GM19240 (cell line): ENCODE measurements at regions not wholly inside any gene's neighbourhood (a gene's known extent, or its start where the extent isn't known, plus 50 kb on each side); places are given as distances from the start of the nearest gene placed in this dataset.
"Not testable (repeated sequence)": the region's sequence is repeated elsewhere in the genome, so short reads cannot be mapped to it uniquely, and the experiment has no call there.

Experiments used
- DNase-seq: peaks from one replicate; pipeline ENCODE4 v3.0.0; 2011; ENCODE audit warnings: low spot score; ENCODE audit not compliant: insufficient read length

DNA sequence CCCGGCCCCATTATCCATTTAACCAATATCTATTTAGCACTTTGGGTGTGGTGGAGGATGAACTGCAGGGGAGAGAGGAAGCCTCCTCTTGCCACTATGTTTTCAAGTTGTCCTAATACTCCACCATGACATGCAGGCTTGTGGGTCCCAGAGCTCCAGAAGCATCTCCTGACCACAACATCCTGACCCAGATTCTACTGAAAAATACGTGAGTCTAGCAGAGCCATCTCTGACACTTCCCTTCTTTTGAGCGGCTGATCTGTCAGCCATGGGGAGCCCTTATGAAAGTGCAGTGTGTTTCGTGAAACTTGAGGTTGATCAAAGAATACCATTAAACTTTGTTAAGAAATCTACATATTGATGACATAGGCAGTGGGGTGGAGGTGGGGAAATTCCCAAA lies 126.6 kb downstream of the UNC93B1 start:
- not testable (repeated sequence) for DNase-seq

DNA sequence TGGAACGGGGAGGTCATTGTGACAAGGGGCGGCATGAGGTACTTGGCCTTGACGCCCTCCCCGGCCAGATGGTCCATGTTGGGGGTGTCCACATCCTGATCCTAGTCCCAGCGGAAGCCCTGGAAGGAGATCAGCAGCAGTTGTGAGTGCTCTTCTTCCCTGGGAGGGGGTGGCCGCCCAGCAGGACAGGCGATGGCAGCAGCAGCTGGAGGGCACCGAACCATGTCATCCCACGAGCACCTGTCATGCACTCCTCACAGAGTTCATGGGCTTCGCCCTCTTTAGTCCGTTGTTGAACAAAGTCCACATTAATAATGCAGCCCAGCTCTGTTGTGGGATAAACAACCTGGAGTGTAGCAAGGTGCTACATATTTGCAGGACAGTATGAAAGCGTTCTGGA lies 130.7 kb downstream of the UNC93B1 start:
- DNase-seq: not testable (repeated sequence)

DNA sequence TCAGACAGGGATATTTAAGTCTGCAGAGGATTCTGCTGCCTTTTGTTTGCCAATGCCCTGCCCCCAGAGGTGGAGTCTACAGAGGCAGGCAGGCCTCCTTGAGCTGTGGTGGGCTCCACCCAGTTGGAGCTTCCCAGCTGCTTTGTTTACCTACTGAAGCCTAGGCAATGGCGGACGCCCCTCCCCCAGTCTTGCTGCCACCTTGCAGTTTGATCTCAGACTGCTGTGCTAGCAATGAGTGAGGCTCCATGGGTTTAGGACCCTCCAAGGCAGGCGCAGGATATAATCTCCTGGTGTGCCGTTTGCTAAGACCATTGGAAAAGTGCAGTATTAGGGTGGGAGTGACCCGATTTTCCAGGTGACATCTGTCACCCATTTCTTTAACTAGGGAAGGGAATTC lies 132.7 kb downstream of the UNC93B1 start:
- DNase-seq: not testable (repeated sequence)

DNA sequence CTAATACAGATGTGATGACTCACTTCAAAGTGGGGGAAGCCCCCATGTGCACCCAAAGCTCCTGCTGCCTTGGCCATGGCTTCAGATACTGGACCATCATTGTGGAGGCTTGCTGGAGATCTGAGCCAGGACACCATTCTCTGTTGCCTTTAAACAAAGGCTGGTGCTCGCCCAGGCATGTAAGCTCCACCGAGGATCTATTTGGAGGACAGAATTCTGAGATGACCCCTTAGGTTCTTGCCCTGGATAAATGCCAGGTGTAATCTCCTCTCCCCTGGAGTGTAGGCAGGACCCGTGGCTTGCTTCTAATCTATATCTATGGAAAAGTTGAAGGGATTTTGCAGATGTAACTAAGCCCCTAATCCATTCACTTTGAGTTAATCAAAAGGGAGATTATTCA lies 141.0 kb downstream of the UNC93B1 start:
- DNase-seq: not testable (repeated sequence)

DNA sequence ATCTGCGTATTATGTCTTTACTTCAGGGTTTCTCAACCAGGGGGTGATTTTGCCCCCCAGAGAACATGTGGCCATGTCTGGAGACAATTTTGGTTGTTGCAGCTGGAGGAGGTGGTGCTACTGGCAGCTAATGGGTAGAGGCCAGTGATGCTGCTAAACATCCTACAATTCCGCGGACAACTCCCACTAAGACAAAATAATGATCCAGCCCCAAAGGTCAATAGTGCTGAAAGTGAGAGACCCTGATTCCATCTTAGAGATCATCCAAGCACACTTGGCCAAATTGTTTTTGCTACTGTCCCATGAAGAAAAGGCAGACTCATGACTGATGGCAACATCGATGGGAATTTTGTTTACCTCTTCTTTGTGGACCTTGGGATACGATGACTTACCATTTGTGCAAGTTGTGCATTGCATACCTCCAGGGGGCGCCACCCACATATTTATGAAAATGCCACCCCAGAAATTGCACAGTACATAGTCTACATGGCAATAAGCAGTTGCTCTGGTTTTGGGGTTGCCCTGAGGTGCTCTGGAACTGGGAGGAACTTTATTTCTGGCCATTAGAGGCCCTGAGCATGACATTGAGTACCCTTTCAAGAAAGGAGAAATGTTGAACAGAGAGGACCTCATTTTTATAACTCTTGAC lies 144.3 kb downstream of the UNC93B1 start:
- not testable (repeated sequence) for DNase-seq

DNA sequence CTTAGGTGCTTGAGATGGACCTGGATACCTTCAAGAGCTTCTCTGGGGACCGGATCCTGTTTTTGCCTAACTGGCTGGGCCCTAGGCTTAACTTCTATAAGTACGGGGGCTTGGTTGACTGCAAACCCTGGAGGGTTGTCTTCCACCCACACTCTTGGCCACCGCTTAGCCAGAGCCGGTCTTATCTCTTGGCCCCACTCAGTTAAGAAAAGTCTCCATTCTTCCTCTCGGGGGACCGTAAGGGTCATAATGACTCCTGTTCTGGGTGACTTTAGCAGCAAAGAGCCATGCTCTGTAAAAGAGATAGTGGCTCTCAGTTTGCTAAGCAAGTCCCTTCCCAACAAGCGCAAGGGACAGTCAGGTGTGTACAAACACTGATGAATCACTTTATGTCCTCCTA lies 153.2 kb downstream of the UNC93B1 start:
- DNase-seq: not testable (repeated sequence)

DNA sequence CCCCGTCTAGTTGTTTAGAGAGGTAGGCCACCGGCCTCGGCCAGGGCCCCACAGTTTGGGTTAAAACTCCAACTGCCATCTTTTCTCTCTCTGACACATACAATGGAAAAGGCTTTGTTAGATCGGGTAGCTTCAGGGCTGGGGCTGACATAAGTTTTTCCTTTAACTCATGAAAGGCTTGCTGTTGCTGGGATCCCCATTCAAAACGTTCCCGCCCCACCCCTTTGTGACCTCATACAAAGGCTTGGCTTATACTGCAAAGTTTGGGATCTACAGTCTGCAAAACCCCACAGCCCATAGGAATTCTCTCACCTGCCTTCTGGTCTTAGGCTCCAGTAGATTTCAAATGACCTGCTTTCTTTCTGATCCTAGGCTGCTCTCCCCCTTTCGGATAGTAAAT lies 154.1 kb downstream of the UNC93B1 start:
- DNase-seq: not testable (repeated sequence)

DNA sequence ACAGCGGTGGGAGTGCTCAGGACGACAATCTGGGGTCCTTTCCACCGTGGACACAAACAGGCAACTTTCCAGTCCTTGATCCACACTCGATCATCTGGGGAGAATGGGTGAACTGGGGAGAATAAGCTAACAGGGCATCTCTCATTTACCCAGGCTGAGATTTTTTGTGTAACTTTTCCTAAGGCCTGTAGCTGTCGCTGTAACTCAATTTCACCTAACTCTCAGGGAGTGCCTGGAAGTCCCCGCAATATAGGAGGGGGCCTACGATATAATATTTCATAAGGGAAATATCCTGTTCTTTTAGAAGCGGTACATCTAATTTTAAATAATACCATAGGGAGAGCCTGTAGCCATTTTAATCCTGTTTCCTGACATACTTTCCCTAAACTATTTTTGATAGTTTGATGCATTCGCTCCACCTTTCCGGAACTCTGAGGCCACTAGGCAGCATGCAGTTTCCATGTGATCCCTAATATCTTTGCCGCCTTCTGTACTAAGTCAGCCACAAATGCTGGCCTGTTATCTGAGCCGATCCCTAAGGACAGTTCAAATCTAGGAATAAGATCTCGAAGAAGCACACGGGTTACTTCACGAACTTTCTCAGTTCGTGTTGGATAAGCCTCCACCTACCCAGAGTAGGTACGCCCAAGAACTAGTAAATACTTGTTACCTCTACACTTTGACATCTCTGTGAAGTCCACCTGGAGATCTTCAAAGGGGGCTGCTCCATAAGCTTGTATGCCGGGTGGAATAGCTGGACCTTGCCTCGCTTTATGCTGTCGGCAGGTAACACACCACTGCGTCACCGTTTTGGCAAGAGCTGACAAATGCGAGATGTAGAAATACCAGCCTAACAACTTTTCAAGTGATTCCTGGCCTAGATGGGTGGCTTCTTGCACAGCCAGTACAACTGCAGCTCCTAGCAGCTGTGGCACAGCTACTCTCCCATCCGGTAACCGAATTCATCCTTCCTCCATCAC lies 155.7 kb downstream of the UNC93B1 start:
- DNase-seq: not testable (repeated sequence)

DNA sequence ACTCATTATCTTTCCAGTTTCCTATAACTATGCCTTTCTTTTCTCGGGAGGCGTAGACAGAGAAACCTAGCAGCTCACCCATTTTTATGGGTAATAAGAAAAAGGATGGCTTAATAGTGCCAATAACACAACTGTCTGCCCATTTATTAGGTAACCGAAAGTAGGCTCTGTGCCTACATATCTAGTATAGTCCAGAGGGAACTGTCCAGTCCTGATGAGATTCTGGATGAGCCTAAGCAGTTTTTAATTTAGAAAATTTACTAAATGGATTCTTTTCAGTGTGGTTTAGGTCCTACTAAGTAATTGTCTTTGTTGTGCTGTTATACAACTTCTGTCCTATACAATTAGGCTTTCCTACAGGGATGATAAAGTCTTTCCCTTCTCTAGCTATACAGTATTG lies 157.6 kb downstream of the UNC93B1 start:
- DNase-seq: not testable (repeated sequence)

DNA sequence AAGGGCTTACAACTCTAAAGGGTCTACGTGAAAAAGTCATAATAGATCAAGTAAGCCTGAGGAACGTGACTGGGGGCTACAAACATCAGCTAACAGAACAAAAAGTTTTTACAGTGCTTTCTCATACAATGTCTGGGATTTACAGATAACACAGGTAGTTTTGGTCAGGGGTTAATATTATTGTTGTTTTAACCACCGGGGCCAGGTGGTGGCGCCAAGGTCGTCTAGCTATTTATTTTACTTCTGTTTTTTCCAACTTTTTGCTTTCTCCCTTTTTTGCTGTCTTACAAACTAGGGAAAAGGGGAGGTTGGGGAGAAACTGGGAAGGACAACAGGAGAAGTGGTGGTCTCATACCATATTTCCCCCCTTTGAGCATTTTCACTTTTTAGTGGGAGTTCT lies 158.6 kb downstream of the UNC93B1 start:
- not testable (repeated sequence) for DNase-seq

DNA sequence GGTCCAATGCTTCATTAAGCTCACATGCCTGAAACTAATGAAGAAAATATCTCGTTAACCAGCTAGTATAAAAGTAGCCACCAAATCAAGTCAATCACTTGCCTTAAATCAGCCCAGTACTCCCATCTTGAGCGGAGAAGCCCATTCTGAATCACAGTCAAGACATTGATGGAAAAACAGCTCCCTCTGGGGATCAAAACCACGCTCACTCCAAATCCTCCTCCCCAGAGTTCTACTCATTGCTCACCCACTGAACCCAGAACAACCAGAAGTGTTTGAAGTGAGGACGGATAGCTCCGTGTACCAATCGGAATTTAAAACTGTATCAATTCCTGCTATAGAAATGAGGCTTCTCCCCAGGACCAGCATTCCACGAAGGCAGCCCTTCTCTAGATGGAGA lies 163.3 kb downstream of the UNC93B1 start:
- DNase-seq: not testable (repeated sequence)

DNA sequence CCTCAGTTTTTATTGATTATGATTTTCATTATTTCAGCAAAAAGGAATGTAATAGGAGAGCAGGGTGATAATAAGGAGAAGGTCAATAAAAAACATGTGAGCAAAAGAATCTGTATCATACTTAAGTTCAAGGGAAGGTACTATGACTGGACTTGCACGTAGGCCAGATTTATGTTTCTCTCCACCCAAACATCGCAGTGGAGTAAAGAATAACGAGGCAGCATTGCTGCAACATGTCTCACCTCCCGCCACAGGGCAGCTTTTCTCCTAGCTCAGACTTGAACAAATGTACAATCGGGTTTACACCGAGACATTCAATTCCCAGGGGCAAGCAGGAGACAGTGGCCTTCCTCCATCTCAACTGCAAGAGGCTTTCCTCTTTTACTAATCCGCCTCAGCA lies 155.7 kb upstream of the ALDH3B2 start:
- DNase-seq: not testable (repeated sequence)

DNA sequence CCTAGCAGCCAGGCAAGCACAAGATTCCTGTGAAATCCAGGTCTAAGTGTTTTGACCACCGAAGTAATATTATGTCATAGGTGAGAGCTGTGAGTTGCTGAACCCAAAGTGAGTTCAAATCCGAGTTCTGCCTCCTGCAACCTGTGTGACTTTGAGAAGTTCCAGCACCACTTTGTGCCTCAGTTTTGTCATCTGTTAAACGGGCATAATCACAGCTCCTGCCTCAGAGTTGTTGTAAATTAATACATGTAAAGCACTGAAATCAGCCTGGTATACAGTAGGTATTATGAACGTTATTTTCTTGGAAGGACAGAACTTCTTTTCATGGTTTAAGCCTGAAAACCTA lies 152.5 kb upstream of the ALDH3B2 start:
- not testable (repeated sequence) for DNase-seq

DNA sequence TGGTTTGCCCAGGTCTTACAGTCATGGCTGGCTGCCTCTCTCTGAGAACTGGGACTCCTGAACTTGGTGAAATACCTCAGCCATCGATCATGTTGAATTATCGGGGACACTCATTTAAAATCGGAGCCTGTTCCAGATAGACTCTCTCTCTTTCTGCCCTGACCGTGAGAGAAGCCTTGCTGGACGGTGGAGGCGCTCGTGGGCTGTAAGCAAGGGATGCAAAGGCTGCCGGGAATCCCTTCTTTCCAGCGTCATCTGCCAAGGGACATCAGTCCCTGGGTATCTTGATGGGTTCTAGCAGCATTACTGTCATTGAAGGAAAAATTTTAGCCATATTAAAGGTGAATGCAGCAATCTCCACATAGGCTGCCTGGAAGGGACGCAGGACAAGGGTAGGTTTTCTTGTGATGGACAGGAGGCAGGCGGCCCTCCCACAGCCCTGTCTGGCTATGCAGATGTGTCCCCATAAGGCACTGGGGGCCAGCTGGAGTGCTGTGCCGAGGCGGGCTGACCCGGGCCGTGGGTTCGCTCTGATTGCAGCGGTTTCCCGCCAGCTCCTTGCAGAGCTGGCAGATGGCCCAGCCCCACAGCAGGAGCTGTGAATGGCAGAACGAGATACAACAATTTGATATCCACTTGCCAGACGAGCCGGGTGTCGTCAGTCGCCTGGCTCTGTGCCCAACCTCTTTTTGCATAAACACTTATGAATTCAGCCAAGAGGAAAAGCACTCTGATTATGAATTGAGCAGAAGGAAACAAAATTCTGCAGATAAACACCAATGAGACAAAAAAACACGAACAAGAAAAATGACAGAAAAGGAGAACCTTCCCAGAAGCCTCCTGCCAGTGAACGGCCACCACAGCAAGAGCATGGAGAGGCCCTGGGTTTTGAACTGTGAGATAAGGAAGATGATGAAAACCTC lies 151.9 kb upstream of the ALDH3B2 start:
- not testable (repeated sequence) for DNase-seq

DNA sequence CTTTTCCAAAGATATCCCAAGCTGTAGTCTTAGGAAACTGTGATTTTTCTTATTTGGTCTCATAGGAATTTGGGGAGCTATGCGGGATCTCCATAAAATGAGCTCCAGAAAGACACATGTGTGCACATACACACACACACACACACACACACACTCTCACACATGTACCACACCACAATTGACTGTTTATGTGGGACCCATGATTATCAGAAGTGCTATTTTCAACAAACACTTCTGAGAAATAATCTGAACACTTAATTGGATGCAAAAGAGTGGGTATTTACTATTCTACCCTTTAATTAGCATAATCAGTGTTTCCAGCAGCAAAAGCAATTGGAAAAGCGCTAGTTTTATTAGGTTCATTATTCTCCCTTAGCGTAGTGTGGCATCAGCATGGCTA lies 150.4 kb upstream of the ALDH3B2 start:
- not testable (repeated sequence) for DNase-seq

DNA sequence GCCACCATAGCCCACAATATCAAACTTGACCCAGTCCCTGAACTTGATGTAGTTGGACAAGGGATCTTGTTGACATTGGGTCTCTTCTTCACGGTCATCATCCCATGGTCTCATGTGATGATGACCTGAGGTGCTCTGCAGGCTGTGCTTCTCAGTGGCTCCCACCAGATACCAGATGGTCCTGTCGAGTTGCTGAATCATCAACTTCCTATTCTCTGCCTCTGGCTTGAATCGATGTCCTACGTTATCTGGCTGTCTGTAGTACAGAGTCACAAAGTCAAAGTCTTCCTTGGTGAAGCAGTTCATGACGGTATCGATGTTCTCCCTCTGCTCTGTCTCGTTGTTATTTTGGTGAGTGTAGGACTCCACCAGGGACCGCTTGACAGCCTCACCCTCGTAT lies 145.7 kb upstream of the ALDH3B2 start:
- DNase-seq: no peak

DNA sequence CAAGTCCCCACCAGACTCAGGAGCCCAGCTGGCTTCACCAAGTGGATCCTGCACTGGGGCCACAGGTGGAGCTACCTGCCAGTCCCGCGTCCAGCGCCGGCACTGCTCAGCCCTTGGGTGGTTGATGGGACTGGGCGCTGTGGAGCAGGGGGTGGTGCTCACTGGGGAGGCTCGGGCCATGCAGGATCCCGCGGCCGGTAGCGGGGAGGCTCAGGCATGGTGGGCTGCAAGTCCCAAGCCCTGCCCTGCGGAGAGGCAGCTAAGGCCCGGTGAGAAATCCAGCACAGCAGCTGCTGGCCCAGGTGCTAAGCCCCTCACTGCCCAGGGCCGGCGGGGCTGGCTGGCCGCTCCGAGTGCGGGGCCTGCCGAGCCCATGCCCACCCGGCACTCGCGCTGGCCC lies 143.1 kb upstream of the ALDH3B2 start:
- DNase-seq: not testable (repeated sequence)

DNA sequence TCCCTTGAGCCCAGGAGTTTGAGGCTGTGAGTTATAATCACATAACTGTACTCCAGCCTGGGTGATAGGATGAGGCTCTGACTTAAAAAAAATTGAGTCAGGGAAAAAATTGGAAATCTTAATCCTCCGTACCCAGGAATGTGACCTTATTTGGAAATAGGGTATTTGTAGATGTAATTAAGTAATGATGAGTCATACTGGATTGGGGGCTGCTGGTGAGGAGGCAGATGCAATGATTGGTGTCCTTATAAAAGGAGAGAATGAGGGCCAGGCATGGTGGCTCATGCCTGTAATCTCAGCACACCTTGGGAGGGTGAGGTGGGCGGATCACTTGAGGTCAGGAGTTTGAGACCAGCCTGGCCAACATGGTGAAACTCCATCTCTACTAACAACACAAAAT lies 134.9 kb upstream of the ALDH3B2 start:
- DNase-seq: not testable (repeated sequence)

DNA sequence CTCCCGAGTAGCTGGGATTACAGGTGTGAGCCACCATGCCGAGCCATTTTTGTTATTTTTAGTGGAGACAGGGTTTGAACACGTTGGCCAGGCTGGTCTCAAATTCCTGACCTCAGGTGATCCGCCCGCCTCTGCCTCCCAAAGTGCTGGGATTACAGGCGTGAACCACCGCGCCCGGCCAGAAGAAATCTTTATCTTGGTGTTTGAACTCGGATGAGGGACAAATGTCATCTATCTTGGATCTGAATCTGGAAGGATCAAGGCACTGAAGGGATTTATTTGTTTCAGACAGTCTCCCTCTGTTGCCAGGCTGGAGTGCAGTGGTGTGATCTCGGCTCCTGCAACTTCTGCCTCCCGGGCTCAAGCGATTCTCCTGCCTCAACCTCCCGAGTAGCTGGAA lies 133.5 kb upstream of the ALDH3B2 start:
- not testable (repeated sequence) for DNase-seq

DNA sequence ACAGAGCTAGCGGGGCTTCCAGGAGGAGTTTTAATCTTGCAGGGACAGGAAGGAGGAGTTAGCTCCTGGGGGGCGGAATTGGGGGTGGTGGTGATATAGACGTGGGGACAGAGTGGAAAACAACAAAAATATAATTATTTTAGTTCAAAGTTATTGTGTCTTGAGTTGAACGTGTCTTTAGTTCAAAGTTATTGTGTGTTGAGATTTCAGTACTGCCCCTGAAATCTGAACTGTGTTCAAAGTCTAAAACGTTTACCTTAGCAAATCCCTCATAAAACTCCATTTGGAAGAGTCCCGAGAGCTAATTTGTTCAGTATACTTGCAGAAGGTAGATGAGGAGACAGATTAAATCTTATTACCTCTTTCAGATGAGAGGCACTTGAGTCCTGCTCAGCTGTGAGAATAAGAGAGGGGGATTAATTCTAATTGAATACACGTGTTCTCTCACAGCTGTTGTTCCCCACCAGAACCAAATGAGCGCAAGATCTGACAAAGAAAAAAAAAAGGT lies 132.4 kb upstream of the ALDH3B2 start:
- not testable (repeated sequence) for DNase-seq

DNA sequence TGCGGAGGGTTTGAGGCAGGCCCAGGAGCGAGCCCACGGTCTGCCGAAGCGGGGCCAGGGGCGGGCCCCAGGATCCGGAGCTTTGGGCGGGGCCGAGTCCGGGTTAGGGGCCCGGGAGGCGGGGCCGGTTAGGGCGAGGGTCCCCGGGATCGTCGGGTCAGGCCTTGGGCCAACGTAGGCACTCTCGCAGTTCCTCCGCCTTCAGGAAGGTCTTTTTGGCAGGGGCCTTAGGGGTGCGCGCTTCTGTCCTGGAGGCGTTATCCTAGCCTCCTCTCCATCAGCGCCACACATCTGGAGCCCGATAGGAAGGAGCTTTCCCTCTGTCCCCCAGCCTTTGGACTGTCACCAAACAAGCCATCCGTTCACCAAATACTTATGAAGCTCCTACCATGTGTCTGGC lies 131.8 kb upstream of the ALDH3B2 start:
- DNase-seq: not testable (repeated sequence)
